ENCODE measurements at regions not wholly inside any gene's neighbourhood (a gene's known extent, or its start where the extent isn't known, plus 50 kb on each side); places are given as distances from the start of the nearest gene placed in this dataset.

DNA sequence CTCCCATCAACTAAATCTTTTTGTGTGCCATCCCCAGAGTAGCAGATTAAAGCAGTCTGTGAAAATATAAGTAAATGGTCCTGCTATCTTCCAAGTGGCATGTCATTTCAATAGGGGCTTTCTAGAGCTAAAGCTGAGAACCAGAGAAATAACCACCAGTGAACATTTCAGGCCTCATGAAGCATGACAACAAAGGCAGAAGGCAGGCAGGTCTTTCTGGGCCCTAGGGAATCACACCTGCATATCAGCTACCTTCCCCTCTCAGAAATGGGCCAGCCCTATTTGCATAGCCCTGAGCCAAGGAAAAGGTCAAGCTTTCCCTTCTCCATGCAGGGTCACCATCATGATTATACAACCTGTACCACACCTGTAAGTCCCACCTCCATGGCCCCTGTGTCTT is 205.3 kb downstream of the DEPDC1B start (continued):
- TF ChIP-seq, protein P1, sequence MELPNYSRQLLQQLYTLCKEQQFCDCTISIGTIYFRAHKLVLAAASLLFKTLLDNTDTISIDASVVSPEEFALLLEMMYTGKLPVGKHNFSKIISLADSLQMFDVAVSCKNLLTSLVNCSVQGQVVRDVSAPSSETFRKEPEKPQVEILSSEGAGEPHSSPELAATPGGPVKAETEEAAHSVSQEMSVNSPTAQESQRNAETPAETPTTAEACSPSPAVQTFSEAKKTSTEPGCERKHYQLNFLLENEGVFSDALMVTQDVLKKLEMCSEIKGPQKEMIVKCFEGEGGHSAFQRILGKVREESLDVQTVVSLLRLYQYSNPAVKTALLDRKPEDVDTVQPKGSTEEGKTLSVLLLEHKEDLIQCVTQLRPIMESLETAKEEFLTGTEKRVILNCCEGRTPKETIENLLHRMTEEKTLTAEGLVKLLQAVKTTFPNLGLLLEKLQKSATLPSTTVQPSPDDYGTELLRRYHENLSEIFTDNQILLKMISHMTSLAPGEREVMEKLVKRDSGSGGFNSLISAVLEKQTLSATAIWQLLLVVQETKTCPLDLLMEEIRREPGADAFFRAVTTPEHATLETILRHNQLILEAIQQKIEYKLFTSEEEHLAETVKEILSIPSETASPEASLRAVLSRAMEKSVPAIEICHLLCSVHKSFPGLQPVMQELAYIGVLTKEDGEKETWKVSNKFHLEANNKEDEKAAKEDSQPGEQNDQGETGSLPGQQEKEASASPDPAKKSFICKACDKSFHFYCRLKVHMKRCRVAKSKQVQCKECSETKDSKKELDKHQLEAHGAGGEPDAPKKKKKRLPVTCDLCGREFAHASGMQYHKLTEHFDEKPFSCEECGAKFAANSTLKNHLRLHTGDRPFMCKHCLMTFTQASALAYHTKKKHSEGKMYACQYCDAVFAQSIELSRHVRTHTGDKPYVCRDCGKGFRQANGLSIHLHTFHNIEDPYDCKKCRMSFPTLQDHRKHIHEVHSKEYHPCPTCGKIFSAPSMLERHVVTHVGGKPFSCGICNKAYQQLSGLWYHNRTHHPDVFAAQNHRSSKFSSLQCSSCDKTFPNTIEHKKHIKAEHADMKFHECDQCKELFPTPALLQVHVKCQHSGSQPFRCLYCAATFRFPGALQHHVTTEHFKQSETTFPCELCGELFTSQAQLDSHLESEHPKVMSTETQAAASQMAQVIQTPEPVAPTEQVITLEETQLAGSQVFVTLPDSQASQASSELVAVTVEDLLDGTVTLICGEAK (IDR thresholded peaks at IDR 0.05; ENCODE audit: borderline replicate concordance), result no peak
- TF ChIP-seq ZZZ3 (IDR thresholded peaks at IDR 0.05; ENCODE audit: control insufficient read depth, insufficient read length, low read depth) (no peak), RAD51 (IDR thresholded peaks at IDR 0.05) (no peak), NFXL1 (IDR thresholded peaks at IDR 0.05; ENCODE audit: borderline replicate concordance) (no peak), EGR1 (IDR thresholded peaks at IDR 0.05; ENCODE audit: borderline replicate concordance in 1 of 2, low read depth in 2 of 2, low read length in 2 of 2) (no peak), BCL11A (IDR thresholded peaks at IDR 0.05; ENCODE audit: low read depth, low read length) (peak; percentile 37; the same call in 1 of the 2 replicates), SUPT20H (IDR thresholded peaks at IDR 0.05; ENCODE audit: borderline replicate concordance, control insufficient read depth, low read depth, low read length) (no peak), RB1 (IDR thresholded peaks at IDR 0.05; ENCODE audit: borderline replicate concordance) (no peak), SMC3 (IDR thresholded peaks at IDR 0.05; ENCODE audit: borderline replicate concordance, low read length) (no peak; the same call in 1 of the 2 replicates), POLR2AphosphoS5 (IDR thresholded peaks at IDR 0.05; ENCODE audit: low read length) (no peak), STAT1 (conservative IDR thresholded peaks at IDR 0.05) (no peak), RCOR1 (conservative IDR thresholded peaks at IDR 0.05; ENCODE audit: low read depth, low read length) (no peak)
- TF ChIP-seq, protein P2, sequence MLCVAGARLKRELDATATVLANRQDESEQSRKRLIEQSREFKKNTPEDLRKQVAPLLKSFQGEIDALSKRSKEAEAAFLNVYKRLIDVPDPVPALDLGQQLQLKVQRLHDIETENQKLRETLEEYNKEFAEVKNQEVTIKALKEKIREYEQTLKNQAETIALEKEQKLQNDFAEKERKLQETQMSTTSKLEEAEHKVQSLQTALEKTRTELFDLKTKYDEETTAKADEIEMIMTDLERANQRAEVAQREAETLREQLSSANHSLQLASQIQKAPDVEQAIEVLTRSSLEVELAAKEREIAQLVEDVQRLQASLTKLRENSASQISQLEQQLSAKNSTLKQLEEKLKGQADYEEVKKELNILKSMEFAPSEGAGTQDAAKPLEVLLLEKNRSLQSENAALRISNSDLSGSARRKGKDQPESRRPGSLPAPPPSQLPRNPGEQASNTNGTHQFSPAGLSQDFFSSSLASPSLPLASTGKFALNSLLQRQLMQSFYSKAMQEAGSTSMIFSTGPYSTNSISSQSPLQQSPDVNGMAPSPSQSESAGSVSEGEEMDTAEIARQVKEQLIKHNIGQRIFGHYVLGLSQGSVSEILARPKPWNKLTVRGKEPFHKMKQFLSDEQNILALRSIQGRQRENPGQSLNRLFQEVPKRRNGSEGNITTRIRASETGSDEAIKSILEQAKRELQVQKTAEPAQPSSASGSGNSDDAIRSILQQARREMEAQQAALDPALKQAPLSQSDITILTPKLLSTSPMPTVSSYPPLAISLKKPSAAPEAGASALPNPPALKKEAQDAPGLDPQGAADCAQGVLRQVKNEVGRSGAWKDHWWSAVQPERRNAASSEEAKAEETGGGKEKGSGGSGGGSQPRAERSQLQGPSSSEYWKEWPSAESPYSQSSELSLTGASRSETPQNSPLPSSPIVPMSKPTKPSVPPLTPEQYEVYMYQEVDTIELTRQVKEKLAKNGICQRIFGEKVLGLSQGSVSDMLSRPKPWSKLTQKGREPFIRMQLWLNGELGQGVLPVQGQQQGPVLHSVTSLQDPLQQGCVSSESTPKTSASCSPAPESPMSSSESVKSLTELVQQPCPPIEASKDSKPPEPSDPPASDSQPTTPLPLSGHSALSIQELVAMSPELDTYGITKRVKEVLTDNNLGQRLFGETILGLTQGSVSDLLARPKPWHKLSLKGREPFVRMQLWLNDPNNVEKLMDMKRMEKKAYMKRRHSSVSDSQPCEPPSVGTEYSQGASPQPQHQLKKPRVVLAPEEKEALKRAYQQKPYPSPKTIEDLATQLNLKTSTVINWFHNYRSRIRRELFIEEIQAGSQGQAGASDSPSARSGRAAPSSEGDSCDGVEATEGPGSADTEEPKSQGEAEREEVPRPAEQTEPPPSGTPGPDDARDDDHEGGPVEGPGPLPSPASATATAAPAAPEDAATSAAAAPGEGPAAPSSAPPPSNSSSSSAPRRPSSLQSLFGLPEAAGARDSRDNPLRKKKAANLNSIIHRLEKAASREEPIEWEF (IDR thresholded peaks at IDR 0.05; ENCODE audit: insufficient replicate concordance, low read depth, low read length), result no peak
- TF ChIP-seq, protein P3, sequence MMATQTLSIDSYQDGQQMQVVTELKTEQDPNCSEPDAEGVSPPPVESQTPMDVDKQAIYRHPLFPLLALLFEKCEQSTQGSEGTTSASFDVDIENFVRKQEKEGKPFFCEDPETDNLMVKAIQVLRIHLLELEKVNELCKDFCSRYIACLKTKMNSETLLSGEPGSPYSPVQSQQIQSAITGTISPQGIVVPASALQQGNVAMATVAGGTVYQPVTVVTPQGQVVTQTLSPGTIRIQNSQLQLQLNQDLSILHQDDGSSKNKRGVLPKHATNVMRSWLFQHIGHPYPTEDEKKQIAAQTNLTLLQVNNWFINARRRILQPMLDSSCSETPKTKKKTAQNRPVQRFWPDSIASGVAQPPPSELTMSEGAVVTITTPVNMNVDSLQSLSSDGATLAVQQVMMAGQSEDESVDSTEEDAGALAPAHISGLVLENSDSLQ (IDR thresholded peaks at IDR 0.05), result no peak
